Smooth muscle cell (in vitro differentiated cells): ENCODE measurements at regions not wholly inside any gene's neighbourhood (a gene's known extent, or its start where the extent isn't known, plus 50 kb on each side); places are given as distances from the start of the nearest gene placed in this dataset.

Experiments
- DNase-seq: peaks from one replicate; lab custom pipeline; 2025; ENCODE audit not compliant: unreplicated experiment; lab: John Stamatoyannopoulos, UW
- H2AFZ ChIP-seq: fragments of 200-600 bp; sonication (generic); 2 replicates; pipeline ENCODE4 v1.6.0; 2016; ENCODE audit warnings: antibody characterized with exemption, low read depth, mild to moderate bottlenecking
- H3F3A ChIP-seq: fragments of 200-600 bp; sonication (generic); 2 replicates; pipeline ENCODE4 v1.6.0; 2017; ENCODE audit warnings: antibody characterized with exemption, low read depth
- H3K27ac ChIP-seq: fragments of 200-600 bp; sonication (generic); 2 replicates; pipeline ENCODE4 v1.5.1; 2016; ENCODE audit warnings: low read depth, mild to moderate bottlenecking
- H3K27me3 ChIP-seq: fragments of 200-600 bp; sonication (generic); 2 replicates; pipeline ENCODE4 v1.6.1; 2016; ENCODE audit warnings: low read depth, mild to moderate bottlenecking
- H3K36me3 ChIP-seq: fragments of 200-600 bp; sonication (generic); 2 replicates; pipeline ENCODE4 v1.5.1; 2016; ENCODE audit warnings: low read depth
- H3K4me1 ChIP-seq: fragments of 200-600 bp; sonication (generic); 2 replicates; pipeline ENCODE4 v1.5.1; 2016; ENCODE audit warnings: low read depth
- H3K4me2 ChIP-seq: fragments of 200-600 bp; sonication (generic); 2 replicates; pipeline ENCODE4 v1.6.0; 2016; ENCODE audit warnings: mild to moderate bottlenecking
- H3K4me3 ChIP-seq: fragments of 200-600 bp; sonication (generic); 2 replicates; pipeline ENCODE4 v1.5.1; 2016; ENCODE audit warnings: mild to moderate bottlenecking
- H3K79me2 ChIP-seq: fragments of 200-600 bp; sonication (generic); 2 replicates; pipeline ENCODE4 v1.6.0; 2016; ENCODE audit warnings: low read depth, mild to moderate bottlenecking
- H3K9ac ChIP-seq: fragments of 200-600 bp; sonication (generic); 2 replicates; pipeline ENCODE4 v1.6.0; 2016; ENCODE audit warnings: low read depth
- H3K9me3 ChIP-seq: fragments of 200-600 bp; sonication (generic); replicated peaks from 2 replicates; pipeline ENCODE4 v1.5.1; 2016; ENCODE audit warnings: low read depth
- H4K20me1 ChIP-seq: fragments of 200-600 bp; sonication (generic); 2 replicates; pipeline ENCODE4 v1.6.0; 2016; ENCODE audit warnings: low read depth
- WGBS: methylation state at CpG from one replicate; pipeline ENCODE4 v1.1.7; 2016; ENCODE audit warnings: low lambda C conversion rate; 5-methylcytosine and 5-hydroxymethylcytosine counted together
- TF ChIP-seq, protein P1 (sequence below): fragments of 200-600 bp; sonication (generic); IDR thresholded peaks from 2 replicates; pipeline ENCODE4 v1.5.1; 2017; ENCODE audit warnings: borderline replicate concordance, mild to moderate bottlenecking, antibody characterized with exemption; ENCODE audit not compliant: insufficient read depth, poor library complexity, severe bottlenecking

DNA sequence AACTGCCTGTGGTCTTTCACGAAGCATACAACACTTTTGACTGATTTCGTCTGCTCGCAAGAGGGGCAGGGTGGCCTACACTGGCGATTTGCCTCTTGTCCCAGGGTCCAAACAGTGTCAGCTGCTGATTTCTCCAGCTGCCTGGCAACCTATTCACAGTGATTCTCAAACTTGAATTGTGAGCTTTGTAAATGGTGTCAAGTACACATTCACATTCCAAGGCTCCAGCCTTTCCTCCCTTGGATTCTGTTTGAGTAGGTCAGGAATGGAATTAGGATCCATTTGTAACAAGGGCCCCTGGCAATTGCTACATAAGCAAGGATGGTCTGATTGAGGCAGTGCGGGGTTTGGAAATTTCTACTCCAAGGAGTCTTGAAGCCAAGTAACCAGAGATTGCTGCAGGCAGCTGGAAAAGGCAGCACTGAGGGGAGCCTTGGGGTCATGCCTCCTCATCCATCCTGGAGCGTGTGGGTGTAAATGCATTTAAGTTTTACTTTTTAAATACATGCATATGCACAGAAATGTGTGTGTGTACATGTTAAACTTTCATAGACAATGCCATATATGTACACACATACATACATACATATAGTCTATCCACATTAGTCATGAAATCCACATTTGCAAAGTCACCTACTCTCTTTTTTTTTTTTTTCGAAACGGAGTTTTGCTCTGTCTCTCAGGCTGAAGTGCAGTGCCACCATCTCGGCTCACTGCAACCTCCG is 86.8 kb upstream of the UXS1 start:
- Histone ChIP-seq H3K9me3 (no peaks in the 10 kb centered on the region), H3K27me3 (no peaks in the 10 kb centered on the region), H3K4me1 (no peaks in the 10 kb centered on the region), H3K36me3 (no peaks in the 10 kb centered on the region), H3K79me2 (no peaks in the 10 kb centered on the region), H3K9ac (no peak overlapping the region), H2AFZ (no peak overlapping the region), H3K4me2 (no peak overlapping the region), H3K27ac (no peak overlapping the region), H3F3A (no peaks in the 10 kb centered on the region), H3K4me3 (no peak overlapping the region), H4K20me1 (no peaks in the 10 kb centered on the region)
- TF ChIP-seq, protein P1, sequence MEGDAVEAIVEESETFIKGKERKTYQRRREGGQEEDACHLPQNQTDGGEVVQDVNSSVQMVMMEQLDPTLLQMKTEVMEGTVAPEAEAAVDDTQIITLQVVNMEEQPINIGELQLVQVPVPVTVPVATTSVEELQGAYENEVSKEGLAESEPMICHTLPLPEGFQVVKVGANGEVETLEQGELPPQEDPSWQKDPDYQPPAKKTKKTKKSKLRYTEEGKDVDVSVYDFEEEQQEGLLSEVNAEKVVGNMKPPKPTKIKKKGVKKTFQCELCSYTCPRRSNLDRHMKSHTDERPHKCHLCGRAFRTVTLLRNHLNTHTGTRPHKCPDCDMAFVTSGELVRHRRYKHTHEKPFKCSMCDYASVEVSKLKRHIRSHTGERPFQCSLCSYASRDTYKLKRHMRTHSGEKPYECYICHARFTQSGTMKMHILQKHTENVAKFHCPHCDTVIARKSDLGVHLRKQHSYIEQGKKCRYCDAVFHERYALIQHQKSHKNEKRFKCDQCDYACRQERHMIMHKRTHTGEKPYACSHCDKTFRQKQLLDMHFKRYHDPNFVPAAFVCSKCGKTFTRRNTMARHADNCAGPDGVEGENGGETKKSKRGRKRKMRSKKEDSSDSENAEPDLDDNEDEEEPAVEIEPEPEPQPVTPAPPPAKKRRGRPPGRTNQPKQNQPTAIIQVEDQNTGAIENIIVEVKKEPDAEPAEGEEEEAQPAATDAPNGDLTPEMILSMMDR: no peak
- no peak for DNase-seq
- WGBS: 85% methylated on average over 10 of the region's 10 CpGs

DNA sequence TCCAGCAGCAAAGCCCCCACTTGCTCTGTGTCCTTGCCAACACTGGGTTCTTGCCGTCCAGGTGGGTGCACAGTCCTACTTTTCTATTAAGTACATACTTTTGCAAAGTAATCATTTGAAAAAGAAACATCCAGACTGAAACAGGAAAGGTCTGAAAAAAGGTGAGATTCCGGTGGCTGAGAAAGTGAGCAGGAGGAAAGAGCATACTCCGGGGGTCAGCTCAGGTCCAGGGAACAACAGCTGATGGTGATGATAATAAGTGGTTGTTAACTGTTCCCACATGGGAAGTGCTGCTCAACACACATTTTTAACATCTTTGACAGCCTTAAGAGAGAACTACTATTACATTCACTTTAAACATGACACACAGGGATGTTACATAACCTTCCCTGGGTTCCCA is 86.1 kb upstream of the UXS1 start:
- Histone ChIP-seq H4K20me1 (no peaks in the 10 kb centered on the region), H3F3A (no peaks in the 10 kb centered on the region), H3K9me3 (no peaks in the 10 kb centered on the region), H2AFZ (no peak overlapping the region), H3K36me3 (no peaks in the 10 kb centered on the region), H3K4me1 (no peaks in the 10 kb centered on the region), H3K79me2 (no peaks in the 10 kb centered on the region), H3K4me3 (no peak overlapping the region), H3K9ac (no peak overlapping the region), H3K27ac (no peak overlapping the region), H3K4me2 (no peak overlapping the region), H3K27me3 (no peaks in the 10 kb centered on the region)
- DNase-seq: no peak
- TF ChIP-seq, protein P1: no peak
- WGBS: 87% methylated on average over 3 of the region's 3 CpGs

DNA sequence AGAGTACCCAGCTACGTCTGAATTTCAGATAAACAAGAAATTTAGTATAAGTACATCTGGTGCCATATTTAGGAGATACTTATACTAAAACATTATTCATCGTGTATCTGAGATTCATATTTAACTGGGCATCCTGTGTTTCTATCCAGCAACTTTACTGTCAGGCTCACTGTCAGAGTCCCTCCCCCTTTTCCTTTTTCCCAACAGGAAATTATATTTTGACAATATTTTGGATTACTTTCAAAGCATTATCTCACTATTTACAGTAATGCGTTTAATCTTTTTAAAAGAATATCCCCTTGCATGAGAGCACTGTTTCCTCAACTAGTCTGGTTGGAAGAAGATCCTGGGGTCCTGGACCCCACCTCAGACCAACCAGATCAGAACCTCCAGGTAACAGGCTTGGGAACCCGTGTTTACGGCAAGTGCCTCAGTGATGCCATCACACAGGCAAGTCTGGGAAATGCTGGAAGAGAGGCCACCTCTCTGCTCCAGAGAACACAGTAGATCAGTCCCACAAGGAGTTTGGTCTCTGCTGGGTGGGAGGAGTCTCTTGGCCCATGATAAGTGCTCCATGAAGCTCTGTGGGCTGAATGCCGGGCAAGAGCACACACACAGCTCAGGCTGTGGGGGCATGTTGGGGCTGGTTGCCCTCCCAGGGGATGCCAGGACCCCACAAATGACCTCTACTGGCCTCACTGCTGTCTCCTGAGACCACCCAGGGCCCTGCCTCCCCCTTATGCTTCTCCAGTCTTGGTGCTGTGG is 84.2 kb upstream of the UXS1 start:
- no peak overlapping the region for H2AFZ ChIP-seq
- no peaks in the 10 kb centered on the region for H3K9me3 ChIP-seq
- TF ChIP-seq, protein P1: no peak
- no peak overlapping the region for H3K4me2 ChIP-seq
- H3K4me1 ChIP-seq: no peaks in the 10 kb centered on the region
- H3K9ac ChIP-seq: no peak overlapping the region
- H3F3A ChIP-seq: no peaks in the 10 kb centered on the region
- no peaks in the 10 kb centered on the region for H3K36me3 ChIP-seq
- no peaks in the 10 kb centered on the region for H3K79me2 ChIP-seq
- no peak overlapping the region for H3K27ac ChIP-seq
- no peaks in the 10 kb centered on the region for H4K20me1 ChIP-seq
- H3K27me3 ChIP-seq: no peaks in the 10 kb centered on the region
- H3K4me3 ChIP-seq: no peak overlapping the region
- no peak for DNase-seq
- WGBS: 90% methylated on average over 6 of the region's 6 CpGs
